ENCODE measurements at regions not wholly inside any gene's neighbourhood (a gene's known extent, or its start where the extent isn't known, plus 50 kb on each side); places are given as distances from the start of the nearest gene placed in this dataset.

DNA sequence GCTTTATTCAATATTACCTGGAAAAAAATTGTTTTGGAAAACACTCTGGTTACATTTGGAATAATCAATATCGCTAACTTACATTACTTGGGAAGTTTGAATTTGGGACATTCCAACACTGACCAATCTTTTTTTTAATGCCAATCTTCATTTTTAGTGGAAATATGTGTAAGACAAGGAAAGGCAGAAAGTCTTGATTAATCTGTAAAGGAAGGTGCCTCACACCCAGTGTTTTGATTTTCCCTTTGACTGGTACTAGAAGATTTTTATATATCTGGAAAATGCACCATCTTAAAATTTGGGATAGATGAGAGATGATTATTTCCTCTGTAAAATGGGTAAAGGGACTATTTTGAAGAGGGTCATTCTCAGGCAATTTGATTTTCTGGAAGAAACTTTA, 879.2 kb upstream of the ZEB2 start:
- Histone ChIP-seq H3K18ac (ENCODE audit: insufficient read length, low read depth, low read length) (no peak overlapping the region), H3K23me2 (ENCODE audit: insufficient read length, low read depth, low read length, poor library complexity, severe bottlenecking) (no peaks in the 10 kb centered on the region), H2BK12ac (ENCODE audit: insufficient read length, low read depth, low read length) (no peak overlapping the region), H4K20me1 (ENCODE audit: control insufficient read depth, insufficient read depth, insufficient read length) (no peaks in the 10 kb centered on the region), H3K56ac (ENCODE audit: insufficient read length, low read depth, low read length) (no peak overlapping the region), H2AFZ (ENCODE audit: low read length) (no peak overlapping the region), H3K27me3 (ENCODE audit: insufficient read depth, low read length) (no peaks in the 10 kb centered on the region), H3K27ac (ENCODE audit: insufficient read length, low read depth, low read length) (no peak overlapping the region), H3K79me2 (ENCODE audit: insufficient read depth, low read length) (no peaks in the 10 kb centered on the region), H3K4ac (ENCODE audit: low read depth, low read length) (no peak overlapping the region), H3K9ac (ENCODE audit: extremely low read depth, insufficient read length, low read length) (no peak overlapping the region), H3K14ac (ENCODE audit: insufficient read depth, low read length) (no peak overlapping the region), H2AK5ac (ENCODE audit: insufficient read length, low read length) (no peak overlapping the region), H3K4me1 (ENCODE audit: insufficient read depth, low read length) (no peaks in the 10 kb centered on the region), H3K23ac (ENCODE audit: insufficient read length, low read depth, low read length) (no peak overlapping the region), H2BK20ac (ENCODE audit: low read depth, low read length, poor library complexity, severe bottlenecking) (no peak overlapping the region), H2BK120ac (ENCODE audit: low read depth, low read length, poor library complexity, severe bottlenecking) (no peak overlapping the region), H4K8ac (replicated peaks; ENCODE audit: insufficient read length, low read depth, low read length) (no peak overlapping the region), H2BK5ac (ENCODE audit: insufficient read length, low read length) (no peak overlapping the region), H4K5ac (ENCODE audit: insufficient read length, low read depth, low read length) (no peak overlapping the region), H3K4me2 (ENCODE audit: insufficient read depth, insufficient read length, low read length) (no peak overlapping the region), H3K79me1 (ENCODE audit: insufficient read depth, low read depth, low read length, poor library complexity, severe bottlenecking) (no peaks in the 10 kb centered on the region), H3K9me3 (ENCODE audit: control insufficient read depth, low read depth, low read length) (no peaks in the 10 kb centered on the region), H3T11ph (ENCODE audit: low read length) (no peak overlapping the region), H2BK15ac (ENCODE audit: low read depth, low read length) (no peak overlapping the region), H4K91ac (ENCODE audit: insufficient read length, low read depth, low read length) (no peak overlapping the region)
- Mint-ChIP-seq H3K27me3 (ENCODE audit: low read depth) (no peaks in the 10 kb centered on the region), H3K36me3 (ENCODE audit: insufficient read depth in 1 of 3, low read depth in 3 of 3) (no peaks in the 10 kb centered on the region), H3K4me1 (no peaks in the 10 kb centered on the region), H3K27ac (no peak overlapping the region), H3K4me3 (no peak overlapping the region), H3K9me3 (no peaks in the 10 kb centered on the region)
- TF ChIP-seq, protein P1, sequence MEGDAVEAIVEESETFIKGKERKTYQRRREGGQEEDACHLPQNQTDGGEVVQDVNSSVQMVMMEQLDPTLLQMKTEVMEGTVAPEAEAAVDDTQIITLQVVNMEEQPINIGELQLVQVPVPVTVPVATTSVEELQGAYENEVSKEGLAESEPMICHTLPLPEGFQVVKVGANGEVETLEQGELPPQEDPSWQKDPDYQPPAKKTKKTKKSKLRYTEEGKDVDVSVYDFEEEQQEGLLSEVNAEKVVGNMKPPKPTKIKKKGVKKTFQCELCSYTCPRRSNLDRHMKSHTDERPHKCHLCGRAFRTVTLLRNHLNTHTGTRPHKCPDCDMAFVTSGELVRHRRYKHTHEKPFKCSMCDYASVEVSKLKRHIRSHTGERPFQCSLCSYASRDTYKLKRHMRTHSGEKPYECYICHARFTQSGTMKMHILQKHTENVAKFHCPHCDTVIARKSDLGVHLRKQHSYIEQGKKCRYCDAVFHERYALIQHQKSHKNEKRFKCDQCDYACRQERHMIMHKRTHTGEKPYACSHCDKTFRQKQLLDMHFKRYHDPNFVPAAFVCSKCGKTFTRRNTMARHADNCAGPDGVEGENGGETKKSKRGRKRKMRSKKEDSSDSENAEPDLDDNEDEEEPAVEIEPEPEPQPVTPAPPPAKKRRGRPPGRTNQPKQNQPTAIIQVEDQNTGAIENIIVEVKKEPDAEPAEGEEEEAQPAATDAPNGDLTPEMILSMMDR (conservative IDR thresholded peaks at IDR 0.05): no peak
- no peak for DNase-seq
- WGBS (ENCODE audit: extremely low coverage, insufficient read length, low lambda C conversion rate): no CpG with 5 or more reads among the region's 1 CpG
